LNCaP clone FGC (cell line): ENCODE measurements at regions not wholly inside any gene's neighbourhood (a gene's known extent, or its start where the extent isn't known, plus 50 kb on each side); places are given as distances from the start of the nearest gene placed in this dataset.

ENCODE experiments used
- DNase-seq: peaks from one replicate; pipeline ENCODE4 v3.0.0-alpha.2; 2011; ENCODE audit warnings: low read depth
- H3K4me3 ChIP-seq: 2 replicates; pipeline ENCODE4 v1.5.1; 2011; ENCODE audit warnings: mild to moderate bottlenecking, low read depth, low read length, control low read depth
- TF ChIP-seq, protein P1 (sequence below): IDR thresholded peaks from 2 replicates; pipeline ENCODE4 v1.5.1; 2012; ENCODE audit warnings: mild to moderate bottlenecking; ENCODE audit not compliant: control insufficient read depth, insufficient read depth; ENCODE audit errors: extremely low read depth

DNA sequence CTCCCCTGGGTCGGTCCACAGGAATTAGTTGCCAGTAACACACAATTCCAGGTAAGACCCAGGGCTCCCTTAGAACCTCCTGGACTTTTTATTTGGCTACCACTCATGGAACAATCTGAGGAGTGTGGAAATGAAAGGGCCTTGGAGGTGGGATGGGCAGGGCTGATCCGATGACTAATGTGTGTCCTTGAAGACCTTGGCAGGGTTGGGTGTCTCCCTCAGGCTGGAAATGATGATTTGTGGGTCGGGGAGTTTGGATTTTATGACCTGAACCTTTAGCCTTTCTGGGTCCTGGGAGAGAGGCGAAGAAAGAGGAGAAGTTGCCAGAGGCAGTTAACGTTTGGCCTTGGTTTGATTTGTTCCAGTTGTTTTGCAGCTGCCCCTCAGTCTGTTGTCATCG, 425.0 kb downstream of the MID1IP1 start:
- no peak for DNase-seq
- no peak overlapping the region for H3K4me3 ChIP-seq
- TF ChIP-seq, protein P1, sequence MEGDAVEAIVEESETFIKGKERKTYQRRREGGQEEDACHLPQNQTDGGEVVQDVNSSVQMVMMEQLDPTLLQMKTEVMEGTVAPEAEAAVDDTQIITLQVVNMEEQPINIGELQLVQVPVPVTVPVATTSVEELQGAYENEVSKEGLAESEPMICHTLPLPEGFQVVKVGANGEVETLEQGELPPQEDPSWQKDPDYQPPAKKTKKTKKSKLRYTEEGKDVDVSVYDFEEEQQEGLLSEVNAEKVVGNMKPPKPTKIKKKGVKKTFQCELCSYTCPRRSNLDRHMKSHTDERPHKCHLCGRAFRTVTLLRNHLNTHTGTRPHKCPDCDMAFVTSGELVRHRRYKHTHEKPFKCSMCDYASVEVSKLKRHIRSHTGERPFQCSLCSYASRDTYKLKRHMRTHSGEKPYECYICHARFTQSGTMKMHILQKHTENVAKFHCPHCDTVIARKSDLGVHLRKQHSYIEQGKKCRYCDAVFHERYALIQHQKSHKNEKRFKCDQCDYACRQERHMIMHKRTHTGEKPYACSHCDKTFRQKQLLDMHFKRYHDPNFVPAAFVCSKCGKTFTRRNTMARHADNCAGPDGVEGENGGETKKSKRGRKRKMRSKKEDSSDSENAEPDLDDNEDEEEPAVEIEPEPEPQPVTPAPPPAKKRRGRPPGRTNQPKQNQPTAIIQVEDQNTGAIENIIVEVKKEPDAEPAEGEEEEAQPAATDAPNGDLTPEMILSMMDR: no peak

DNA sequence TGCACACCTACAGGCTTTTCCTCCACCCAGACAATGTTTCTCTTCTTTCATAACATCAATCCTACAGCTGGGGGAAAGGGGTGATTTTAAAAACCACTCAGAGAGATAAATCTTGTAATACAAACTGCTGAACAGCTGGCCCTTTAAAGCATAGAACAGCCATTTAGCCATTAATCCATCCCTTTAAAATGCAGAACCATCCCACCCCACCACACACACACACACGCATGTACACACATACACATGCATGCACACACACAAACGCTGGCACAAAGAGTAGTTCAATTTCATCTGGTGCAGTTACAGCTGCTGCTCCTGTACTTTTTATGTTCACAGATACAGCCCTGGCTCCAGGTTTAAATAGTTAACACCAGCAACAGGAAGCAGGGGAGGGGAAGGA, 426.1 kb downstream of the MID1IP1 start:
- DNase-seq: no peak
- TF ChIP-seq, protein P1: no peak
- no peak overlapping the region for H3K4me3 ChIP-seq

DNA sequence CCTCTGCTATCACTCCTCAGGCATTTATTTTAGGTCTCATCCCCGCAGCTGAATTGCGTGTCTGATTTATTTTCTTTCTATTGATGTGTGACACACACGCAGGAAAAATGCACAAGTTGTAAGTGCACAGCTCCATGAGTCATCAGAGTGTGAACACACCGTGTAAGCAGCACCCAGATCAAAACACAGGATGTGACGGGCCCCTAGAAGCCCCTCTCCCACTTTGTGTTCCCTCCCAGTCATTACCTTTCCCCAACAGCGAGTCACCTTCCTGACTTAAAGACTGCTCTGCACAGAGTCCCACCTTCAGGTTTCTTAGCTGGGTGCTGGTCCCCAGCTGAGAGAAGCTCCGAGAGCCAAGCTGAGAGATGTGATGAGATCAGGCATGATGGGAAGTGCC, 436.7 kb downstream of the MID1IP1 start:
- TF ChIP-seq, protein P1: no peak
- no peak overlapping the region for H3K4me3 ChIP-seq
- no peak for DNase-seq

DNA sequence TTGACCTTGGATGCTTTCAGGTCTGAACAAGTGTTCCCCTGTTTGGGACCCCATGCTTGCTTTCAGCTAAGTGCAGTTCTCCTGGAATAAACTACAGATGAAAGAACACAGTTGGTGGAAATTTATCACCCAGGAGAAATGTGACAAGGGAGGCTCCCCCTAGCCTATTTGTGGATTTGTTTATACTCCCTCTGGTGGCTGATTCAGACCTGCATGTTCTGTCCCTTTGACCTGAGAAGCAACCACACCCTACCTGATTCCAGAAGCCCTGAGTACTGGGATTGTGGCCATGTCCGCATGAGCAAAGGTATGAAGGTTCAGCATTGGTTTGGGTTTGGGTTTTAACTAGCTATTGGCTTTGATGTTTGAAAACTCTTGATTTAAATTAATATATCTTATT, 440.9 kb downstream of the MID1IP1 start:
- H3K4me3 ChIP-seq: no peak overlapping the region
- TF ChIP-seq, protein P1: peak; percentile 44; the same call in 1 of the 2 replicates
- DNase-seq: no peak

DNA sequence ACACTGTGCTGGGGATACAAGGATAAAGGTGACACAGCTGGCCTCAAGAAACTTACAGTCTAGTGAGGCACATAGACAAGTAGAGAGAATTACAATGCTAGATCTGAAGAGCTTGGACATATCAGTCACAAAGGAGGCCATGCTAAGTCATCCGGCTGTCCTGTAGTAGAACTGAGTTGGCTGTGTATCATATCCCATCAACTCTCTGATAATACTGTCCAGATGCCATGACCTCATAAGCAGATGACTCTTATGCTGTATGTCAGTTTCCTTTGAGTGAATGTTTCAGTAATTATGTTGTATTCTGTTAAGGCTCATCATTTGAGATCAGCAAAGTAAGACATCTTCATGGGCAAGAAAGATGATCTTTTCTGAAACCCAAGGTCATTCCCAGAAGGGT, 442.9 kb downstream of the MID1IP1 start:
- TF ChIP-seq, protein P1: no peak
- DNase-seq: no peak
- H3K4me3 ChIP-seq: no peak overlapping the region

DNA sequence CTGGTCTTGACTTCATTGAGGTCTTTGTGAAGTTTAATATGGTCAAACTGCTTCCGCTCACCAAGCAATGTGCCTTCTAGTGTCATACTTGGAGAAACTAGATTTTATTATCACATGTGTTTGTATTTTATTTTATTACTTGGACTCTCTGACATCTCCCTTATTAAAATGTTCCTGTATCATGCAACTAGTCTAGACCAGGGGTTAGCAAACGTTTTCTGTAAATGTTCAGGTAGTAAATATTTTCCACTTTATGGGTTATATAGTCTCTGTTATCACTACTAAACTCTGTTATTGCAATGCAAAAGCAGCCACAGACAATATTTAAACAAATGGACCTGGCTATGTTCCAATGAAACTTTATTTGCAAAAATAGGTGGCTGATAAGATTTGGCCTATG, 443.8 kb downstream of the MID1IP1 start:
- peak; percentile 51 for DNase-seq
- TF ChIP-seq, protein P1: no peak

DNA sequence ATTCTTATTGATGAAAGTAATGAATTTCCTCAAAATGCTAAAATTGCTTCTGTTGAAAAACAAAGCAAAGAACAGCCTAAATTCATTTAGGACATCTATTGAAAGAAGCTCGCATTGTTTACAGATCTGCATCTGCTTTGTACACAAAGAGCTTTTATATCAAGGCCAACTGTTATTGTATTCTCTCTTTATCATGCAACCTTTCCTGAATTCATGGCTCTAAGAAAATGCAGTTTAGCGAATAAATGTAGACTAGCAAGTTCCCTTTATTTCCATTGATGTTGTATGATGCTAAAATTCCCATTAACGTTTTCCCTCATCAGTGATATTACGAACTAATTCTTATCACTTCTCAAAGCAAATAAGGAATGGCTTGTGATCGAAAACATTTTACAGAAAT, 446.3 kb downstream of the MID1IP1 start:
- H3K4me3 ChIP-seq: no peak overlapping the region
- TF ChIP-seq, protein P1: no peak
- DNase-seq: no peak

More for the DNA sequence above, 443.8 kb downstream of the MID1IP1 start:
- no peak overlapping the region for H3K4me3 ChIP-seq
